CD14-positive monocyte (primary cell): ENCODE measurements at regions not wholly inside any gene's neighbourhood (a gene's known extent, or its start where the extent isn't known, plus 50 kb on each side); places are given as distances from the start of the nearest gene placed in this dataset.
A peak's percentile ranks its signal among the peaks of the same experiment; 100 is the strongest.

Source experiments
- DNase-seq, 3 donors: peaks; one replicate each; pipeline ENCODE4 v3.0.0-alpha.2; 2011 to 2022
- H2AFZ ChIP-seq: 2 replicates; pipeline ENCODE4 v1.6.0; 2012; ENCODE audit warnings: mild to moderate bottlenecking, low read depth, low read length, inconsistent platforms; ENCODE audit not compliant: insufficient read depth, poor library complexity, severe bottlenecking
- H3K27ac ChIP-seq, 2 donors: 1 replicate in 1 of 2; 2 replicates in 1 of 2; pipeline ENCODE4 v1.5.1; 2012 to 2013; ENCODE audit warnings: low read length in 2 of 2, control low read depth in 1 of 2, inconsistent platforms in 1 of 2, low read depth in 1 of 2, mild to moderate bottlenecking in 1 of 2
- H3K27me3 ChIP-seq, 2 donors: one replicate each; pipeline versions ENCODE4 v1.6.0 to v1.6.1; 2011 to 2013; ENCODE audit warnings: low read length in 2 of 2; ENCODE audit not compliant: control insufficient read depth in 2 of 2, insufficient read depth in 2 of 2
- H3K36me3 ChIP-seq, 2 donors: replicated peaks in 1 of 2; 1 replicate in 1 of 2; 2 replicates in 1 of 2; pipeline versions ENCODE4 v1.5.1 to v1.6.1; 2012 to 2013; ENCODE audit warnings: low read length in 2 of 2, control low read depth in 1 of 2, inconsistent platforms in 1 of 2, mild to moderate bottlenecking in 1 of 2; ENCODE audit not compliant: insufficient read depth in 2 of 2, control insufficient read depth in 1 of 2
- H3K4me1 ChIP-seq, 2 donors: 1 replicate in 1 of 2; 2 replicates in 1 of 2; pipeline versions ENCODE4 v1.5.1 to v1.6.1; 2012 to 2013; ENCODE audit warnings: low read length in 2 of 2, control low read depth in 1 of 2, inconsistent platforms in 1 of 2, mild to moderate bottlenecking in 1 of 2, moderate library complexity in 1 of 2; ENCODE audit not compliant: insufficient read depth in 2 of 2, control insufficient read depth in 1 of 2
- H3K4me2 ChIP-seq: replicated peaks from 2 replicates; pipeline ENCODE3; 2012; ENCODE audit warnings: low read length, moderate library complexity, mild to moderate bottlenecking; ENCODE audit not compliant: poor library complexity, severe bottlenecking; ENCODE audit errors: extremely low read depth
- H3K4me3 ChIP-seq, 3 experiments: fragments of 200-600 bp in 1 of 3; sonication (generic) in 1 of 3; replicated peaks in 1 of 3; 1 replicate in 2 of 3; 2 replicates in 1 of 3; pipeline ENCODE4 v1.5.1; 2011 to 2013; ENCODE audit warnings: low read length in 3 of 3, mild to moderate bottlenecking in 3 of 3, control low read depth in 2 of 3, low read depth in 2 of 3, inconsistent platforms in 1 of 3, moderate library complexity in 1 of 3
- H3K79me2 ChIP-seq: 2 replicates; pipeline ENCODE4 v1.6.0; 2012; ENCODE audit warnings: mild to moderate bottlenecking, control low read depth, inconsistent platforms, low read length, moderate library complexity; ENCODE audit not compliant: insufficient read depth
- H3K9ac ChIP-seq: 2 replicates; pipeline ENCODE4 v1.6.0; 2017; ENCODE audit warnings: low read length, mild to moderate bottlenecking; ENCODE audit not compliant: insufficient read depth, poor library complexity, severe bottlenecking
- H3K9me3 ChIP-seq, 2 donors: replicated peaks in 1 of 2; 1 replicate in 1 of 2; 2 replicates in 1 of 2; pipeline versions ENCODE4 v1.5.1 to v1.6.1; 2012 to 2013; ENCODE audit warnings: low read length in 2 of 2, control low read depth in 1 of 2; ENCODE audit not compliant: control insufficient read depth in 1 of 2, insufficient read depth in 1 of 2
- H4K20me1 ChIP-seq: 2 replicates; pipeline ENCODE4 v1.6.0; 2012; ENCODE audit warnings: mild to moderate bottlenecking, low read length, control low read depth, moderate library complexity; ENCODE audit not compliant: insufficient read depth
- H3K27ac Mint-ChIP-seq, 7 donors: one replicate each; pipeline ENCODE4 v1.8.0; 2020; ENCODE audit warnings: mild to moderate bottlenecking in 7 of 7, mixed read lengths in 7 of 7, moderate library complexity in 6 of 7, inconsistent platforms in 2 of 7
- H3K27me3 Mint-ChIP-seq, 3 donors: one replicate each; pipeline ENCODE4 v1.8.0; 2021 to 2022; ENCODE audit warnings: low read depth in 3 of 3, mild to moderate bottlenecking in 3 of 3, mixed read lengths in 3 of 3, moderate library complexity in 3 of 3, inconsistent platforms in 1 of 3
- H3K36me3 Mint-ChIP-seq, 2 donors: one replicate each; pipeline ENCODE4 v1.8.0; 2020; ENCODE audit warnings: mixed read lengths in 2 of 2, inconsistent platforms in 1 of 2, mild to moderate bottlenecking in 1 of 2
- H3K4me1 Mint-ChIP-seq: one replicate; pipeline ENCODE4 v1.8.0; 2020; ENCODE audit warnings: mild to moderate bottlenecking, mixed read lengths
- H3K4me3 Mint-ChIP-seq, 2 donors: one replicate each; pipeline ENCODE4 v1.8.0; 2020; ENCODE audit warnings: mild to moderate bottlenecking in 2 of 2, mixed read lengths in 2 of 2, moderate library complexity in 1 of 2
- H3K9me3 Mint-ChIP-seq, 7 donors: one replicate each; pipeline ENCODE4 v1.8.0; 2020 to 2022; ENCODE audit warnings: mixed read lengths in 7 of 7, mild to moderate bottlenecking in 6 of 7, moderate library complexity in 6 of 7, inconsistent platforms in 2 of 7
- CTCF ChIP-seq: fragments of 200-600 bp; IDR thresholded peaks from one replicate; pipeline ENCODE4 v1.8.0; 2022; ENCODE audit warnings: antibody characterized with exemption, mild to moderate bottlenecking
- WGBS: methylation state at CpG from one replicate; pipeline ENCODE4 v1.1.5; 2013; ENCODE audit warnings: missing lambda C conversion rate; ENCODE audit not compliant: insufficient coverage; 5-methylcytosine and 5-hydroxymethylcytosine counted together
- intact Hi-C, 2 donors: fragments of 100-400 bp; cut with micrococcal nuclease; formaldehyde crosslinking; loops; one replicate each; pipeline versions ENCODE4 v1.15.0 to v1.15.1; 2023

GRCh38 chr12:68418137-68418460 lies 85.9 kb upstream of the MDM1 start:
- no peak overlapping the region for H2AFZ ChIP-seq
- H3K36me3 ChIP-seq: no peaks in the 10 kb centered on the region
- H3K9ac ChIP-seq: no peak overlapping the region
- peaks cover 0 to 2% (median 0%) of the 10 kb centered on the region in 7 donors for H3K9me3 Mint-ChIP-seq
- H3K27me3 Mint-ChIP-seq: peaks cover 0 to 1% (median 0%) of the 10 kb centered on the region in 3 donors
- TF ChIP-seq CTCF: no peak
- no peaks in the 10 kb centered on the region for H4K20me1 ChIP-seq
- no peak overlapping the region for H3K27ac ChIP-seq
- H3K36me3 Mint-ChIP-seq: peaks cover 2 to 3% of the 10 kb centered on the region in 2 donors
- no peaks in the 10 kb centered on the region for H3K27me3 ChIP-seq
- H3K9me3 ChIP-seq: no peaks in the 10 kb centered on the region
- no peak overlapping the region for H3K4me2 ChIP-seq
- H3K4me1 ChIP-seq: peaks cover 7 to 11% of the 10 kb centered on the region in 2 donors
- intact Hi-C loops: no loop called here
- no peak overlapping the region for H3K4me3 ChIP-seq
- no peak for DNase-seq
- peaks cover 27% of the 10 kb centered on the region for H3K4me1 Mint-ChIP-seq
- H3K27ac Mint-ChIP-seq: peak overlapping the region in 4 of 7 donors; percentile 57 to 94 (median 79)
- no peaks in the 10 kb centered on the region for H3K79me2 ChIP-seq
- H3K4me3 Mint-ChIP-seq: no peak overlapping the region

GRCh38 chr12:68420225-68421010 lies 88.3 kb upstream of the MDM1 start:
- intact Hi-C loops: no loop called here

More at GRCh38 chr12:68420225-68421010, 88.3 kb upstream of the MDM1 start:
- Histone ChIP-seq H3K4me3 (no peak overlapping the region), H3K27me3 (no peaks in the 10 kb centered on the region), H3K9ac (no peak overlapping the region), H3K4me2 (no peak overlapping the region), H3K9me3 (no peaks in the 10 kb centered on the region), H4K20me1 (no peaks in the 10 kb centered on the region), H3K4me1 (peaks cover 7 to 11% of the 10 kb centered on the region in 2 donors), H3K27ac (no peak overlapping the region), H2AFZ (no peak overlapping the region), H3K36me3 (no peaks in the 10 kb centered on the region), H3K79me2 (no peaks in the 10 kb centered on the region)
- Mint-ChIP-seq H3K36me3 (peaks cover 2 to 4% of the 10 kb centered on the region in 2 donors), H3K4me1 (peaks cover 21% of the 10 kb centered on the region), H3K4me3 (no peak overlapping the region), H3K27me3 (peaks cover 0 to 1% (median 0%) of the 10 kb centered on the region in 3 donors), H3K27ac (no peak overlapping the region), H3K9me3 (peaks cover 0 to 5% (median 0%) of the 10 kb centered on the region in 7 donors)
- TF ChIP-seq CTCF: no peak
- no peak for DNase-seq
- 81% methylated on average over 5 of the region's 11 CpGs for WGBS
